ENCODE measurements at regions not wholly inside any gene's neighbourhood (a gene's known extent, or its start where the extent isn't known, plus 50 kb on each side); places are given as distances from the start of the nearest gene placed in this dataset.
"Not testable (repeated sequence)": the region's sequence is repeated elsewhere in the genome, so short reads cannot be mapped to it uniquely, and the experiment has no call there.

- H3K9me3 Mint-ChIP-seq; H3K79me2 ChIP-seq (ENCODE audit: insufficient read depth, low read length); H3K27ac ChIP-seq (ENCODE audit: low read depth in 1 of 2, low read length in 2 of 2); H3K4me1 Mint-ChIP-seq; H3K4me3 ChIP-seq (replicated peaks in 1 of 3; ENCODE audit: low read depth in 2 of 3, low read length in 3 of 3); H3K36me3 ChIP-seq (replicated peaks in 1 of 2; ENCODE audit: control insufficient read depth in 1 of 2, insufficient read depth in 2 of 2, low read length in 2 of 2); H4K20me1 ChIP-seq (ENCODE audit: insufficient read depth, low read length); H3K4me2 ChIP-seq (replicated peaks; ENCODE audit: extremely low read depth, low read length, poor library complexity, severe bottlenecking); H3K4me1 ChIP-seq (ENCODE audit: control insufficient read depth in 1 of 2, insufficient read depth in 2 of 2, low read length in 2 of 2); H3K9me3 ChIP-seq (replicated peaks in 1 of 2; ENCODE audit: control insufficient read depth in 1 of 2, insufficient read depth in 1 of 2, low read length in 2 of 2); DNase-seq; H3K36me3 Mint-ChIP-seq; intact Hi-C loops (cut with micrococcal nuclease); H3K4me3 Mint-ChIP-seq; H3K9ac ChIP-seq (ENCODE audit: insufficient read depth, low read length, poor library complexity, severe bottlenecking); H3K27ac Mint-ChIP-seq; H3K27me3 ChIP-seq (ENCODE audit: control insufficient read depth in 2 of 2, insufficient read depth in 2 of 2, low read length in 2 of 2); H2AFZ ChIP-seq (ENCODE audit: insufficient read depth, low read depth, low read length, poor library complexity, severe bottlenecking); H3K27me3 Mint-ChIP-seq (ENCODE audit: low read depth in 3 of 3): not testable (repeated sequence)
- no CpG with 5 or more reads among the region's 28 CpGs for WGBS (ENCODE audit: insufficient coverage)
Measured at GRCh38 chr21:6120863-6121262, 4400.5 kb upstream of the TPTE start.

GRCh38 chr21:6122629-6123028 lies 4398.8 kb upstream of the TPTE start:
- H3K4me1 ChIP-seq (ENCODE audit: control insufficient read depth in 1 of 2, insufficient read depth in 2 of 2, low read length in 2 of 2); H3K27ac Mint-ChIP-seq; H3K36me3 Mint-ChIP-seq; H3K27me3 Mint-ChIP-seq (ENCODE audit: low read depth in 3 of 3); H4K20me1 ChIP-seq (ENCODE audit: insufficient read depth, low read length); H3K79me2 ChIP-seq (ENCODE audit: insufficient read depth, low read length); H3K27ac ChIP-seq (ENCODE audit: low read depth in 1 of 2, low read length in 2 of 2); H3K9ac ChIP-seq (ENCODE audit: insufficient read depth, low read length, poor library complexity, severe bottlenecking); H3K4me1 Mint-ChIP-seq; H3K9me3 Mint-ChIP-seq; H3K4me3 ChIP-seq (replicated peaks in 1 of 3; ENCODE audit: low read depth in 2 of 3, low read length in 3 of 3); intact Hi-C loops (cut with micrococcal nuclease); H3K4me3 Mint-ChIP-seq; H3K36me3 ChIP-seq (replicated peaks in 1 of 2; ENCODE audit: control insufficient read depth in 1 of 2, insufficient read depth in 2 of 2, low read length in 2 of 2); H3K27me3 ChIP-seq (ENCODE audit: control insufficient read depth in 2 of 2, insufficient read depth in 2 of 2, low read length in 2 of 2); H2AFZ ChIP-seq (ENCODE audit: insufficient read depth, low read depth, low read length, poor library complexity, severe bottlenecking); H3K9me3 ChIP-seq (replicated peaks in 1 of 2; ENCODE audit: control insufficient read depth in 1 of 2, insufficient read depth in 1 of 2, low read length in 2 of 2); DNase-seq; H3K4me2 ChIP-seq (replicated peaks; ENCODE audit: extremely low read depth, low read length, poor library complexity, severe bottlenecking): not testable (repeated sequence)
- WGBS (ENCODE audit: insufficient coverage) = no CpG with 5 or more reads among the region's 13 CpGs

GRCh38 chr21:6123224-6123623 lies 4398.2 kb upstream of the TPTE start:
- H3K27me3 Mint-ChIP-seq (ENCODE audit: low read depth in 3 of 3); H3K36me3 Mint-ChIP-seq; H3K9ac ChIP-seq (ENCODE audit: insufficient read depth, low read length, poor library complexity, severe bottlenecking); H2AFZ ChIP-seq (ENCODE audit: insufficient read depth, low read depth, low read length, poor library complexity, severe bottlenecking); H3K27me3 ChIP-seq (ENCODE audit: control insufficient read depth in 2 of 2, insufficient read depth in 2 of 2, low read length in 2 of 2); H3K9me3 ChIP-seq (replicated peaks in 1 of 2; ENCODE audit: control insufficient read depth in 1 of 2, insufficient read depth in 1 of 2, low read length in 2 of 2); H3K4me1 ChIP-seq (ENCODE audit: control insufficient read depth in 1 of 2, insufficient read depth in 2 of 2, low read length in 2 of 2); intact Hi-C loops (cut with micrococcal nuclease); H3K27ac ChIP-seq (ENCODE audit: low read depth in 1 of 2, low read length in 2 of 2); H3K4me1 Mint-ChIP-seq; H3K4me3 Mint-ChIP-seq; H4K20me1 ChIP-seq (ENCODE audit: insufficient read depth, low read length); H3K4me3 ChIP-seq (replicated peaks in 1 of 3; ENCODE audit: low read depth in 2 of 3, low read length in 3 of 3); H3K36me3 ChIP-seq (replicated peaks in 1 of 2; ENCODE audit: control insufficient read depth in 1 of 2, insufficient read depth in 2 of 2, low read length in 2 of 2); H3K9me3 Mint-ChIP-seq; H3K4me2 ChIP-seq (replicated peaks; ENCODE audit: extremely low read depth, low read length, poor library complexity, severe bottlenecking); DNase-seq; H3K79me2 ChIP-seq (ENCODE audit: insufficient read depth, low read length): not testable (repeated sequence)
- peak overlapping the region in 5 of 7 donors; percentile 14 to 85 (median 67) for H3K27ac Mint-ChIP-seq
- WGBS (ENCODE audit: insufficient coverage) = no CpG with 5 or more reads among the region's 6 CpGs

- H3K4me1 Mint-ChIP-seq; H3K36me3 ChIP-seq (replicated peaks in 1 of 2; ENCODE audit: control insufficient read depth in 1 of 2, insufficient read depth in 2 of 2, low read length in 2 of 2); H3K9me3 ChIP-seq (replicated peaks in 1 of 2; ENCODE audit: control insufficient read depth in 1 of 2, insufficient read depth in 1 of 2, low read length in 2 of 2); H2AFZ ChIP-seq (ENCODE audit: insufficient read depth, low read depth, low read length, poor library complexity, severe bottlenecking); H3K79me2 ChIP-seq (ENCODE audit: insufficient read depth, low read length); H3K9ac ChIP-seq (ENCODE audit: insufficient read depth, low read length, poor library complexity, severe bottlenecking); H3K4me3 ChIP-seq (replicated peaks in 1 of 3; ENCODE audit: low read depth in 2 of 3, low read length in 3 of 3); H3K4me2 ChIP-seq (replicated peaks; ENCODE audit: extremely low read depth, low read length, poor library complexity, severe bottlenecking); H3K9me3 Mint-ChIP-seq; H4K20me1 ChIP-seq (ENCODE audit: insufficient read depth, low read length); H3K27ac ChIP-seq (ENCODE audit: low read depth in 1 of 2, low read length in 2 of 2); H3K36me3 Mint-ChIP-seq; H3K27me3 Mint-ChIP-seq (ENCODE audit: low read depth in 3 of 3); intact Hi-C loops (cut with micrococcal nuclease); H3K4me1 ChIP-seq (ENCODE audit: control insufficient read depth in 1 of 2, insufficient read depth in 2 of 2, low read length in 2 of 2); H3K4me3 Mint-ChIP-seq; H3K27me3 ChIP-seq (ENCODE audit: control insufficient read depth in 2 of 2, insufficient read depth in 2 of 2, low read length in 2 of 2): not testable (repeated sequence)
- H3K27ac Mint-ChIP-seq = peak overlapping the region in 1 of 7 donors; percentile 54
- no CpG with 5 or more reads among the region's 24 CpGs for WGBS (ENCODE audit: insufficient coverage)
- peak; percentile 0 to 3 (median 0) for DNase-seq
Measured at GRCh38 chr21:6125549-6126240, 4395.7 kb upstream of the TPTE start.
